Ramos (cell line): ENCODE measurements at regions not wholly inside any gene's neighbourhood (a gene's known extent, or its start where the extent isn't known, plus 50 kb on each side); places are given as distances from the start of the nearest gene placed in this dataset.
"Not testable (repeated sequence)": the region's sequence is repeated elsewhere in the genome, so short reads cannot be mapped to it uniquely, and the experiment has no call there.

Experiments used
- in situ Hi-C: fragments of 300-500 bp; cut with MboI; formaldehyde crosslinking; loops from one replicate; pipeline ENCODE4 v1.14.3; 2022; ENCODE audit warnings: low sequenced_read_pairs; ENCODE audit not compliant: unreplicated experiment

GRCh38 chr14:98926146-98926545, 345.9 kb downstream of the BCL11B start:
- in situ Hi-C loops: no loop called here

GRCh38 chr14:98926801-98927200, 345.2 kb downstream of the BCL11B start:
- in situ Hi-C loops: no loop called here

- in situ Hi-C loops: no loop called here
Measured at GRCh38 chr14:98927986-98928385, 344.0 kb downstream of the BCL11B start.

- in situ Hi-C loops: no loop called here
Measured at GRCh38 chr14:98928418-98928817, 343.6 kb downstream of the BCL11B start.

- in situ Hi-C loops: no loop called here
Measured at GRCh38 chr14:98931126-98931525, 340.9 kb downstream of the BCL11B start.

GRCh38 chr14:98931911-98932310, 340.1 kb downstream of the BCL11B start:
- in situ Hi-C loops: no loop called here

- in situ Hi-C loops: no loop called here
Measured at GRCh38 chr14:98932431-98933325, 339.3 kb downstream of the BCL11B start.

- in situ Hi-C loops: not testable (repeated sequence)
Measured at GRCh38 chr14:98934569-98934968, 337.4 kb downstream of the BCL11B start.

- in situ Hi-C loops: no loop called here
Measured at GRCh38 chr14:98935921-98936320, 336.1 kb downstream of the BCL11B start.

GRCh38 chr14:98937021-98937420, 335.0 kb downstream of the BCL11B start:
- in situ Hi-C loops: no loop called here

GRCh38 chr14:98937712-98938505, 334.1 kb downstream of the BCL11B start:
- in situ Hi-C loops: no loop called here

- in situ Hi-C loops: no loop called here
Measured at GRCh38 chr14:98940693-98941437, 331.1 kb downstream of the BCL11B start.

- in situ Hi-C loops: no loop called here
Measured at GRCh38 chr14:98941481-98941880, 330.5 kb downstream of the BCL11B start.

- in situ Hi-C loops: no loop called here
Measured at GRCh38 chr14:98943907-98944306, 328.1 kb downstream of the BCL11B start.

- in situ Hi-C loops: no loop called here
Measured at GRCh38 chr14:98944989-98945388, 327.0 kb downstream of the BCL11B start.

GRCh38 chr14:98945611-98946570, 326.1 kb downstream of the BCL11B start:
- in situ Hi-C loops: no loop called here

- in situ Hi-C loops: no loop called here
Measured at GRCh38 chr14:98946940-98947339, 325.1 kb downstream of the BCL11B start.

GRCh38 chr14:98947911-98948595, 323.9 kb downstream of the BCL11B start:
- in situ Hi-C loops: no loop called here

- in situ Hi-C loops: no loop called here
Measured at GRCh38 chr14:98949051-98949450, 322.9 kb downstream of the BCL11B start.
